ENCODE measurements at regions not wholly inside any gene's neighbourhood (a gene's known extent, or its start where the extent isn't known, plus 50 kb on each side); places are given as distances from the start of the nearest gene placed in this dataset.
"Not testable (repeated sequence)": the region's sequence is repeated elsewhere in the genome, so short reads cannot be mapped to it uniquely, and the experiment has no call there.

- TF ChIP-seq CTCF (IDR thresholded peaks at IDR 0.05; ENCODE audit: low read depth, low read length); EZH2phosphoT487 (IDR thresholded peaks at IDR 0.05; ENCODE audit: low read depth): not testable (repeated sequence)
Measured at GRCh38 chr2:131639001-131639620, 111.4 kb downstream of the CCDC74A start.

All from OCI-LY3 (cell line).